OCI-LY7 (cell line): ENCODE measurements at regions not wholly inside any gene's neighbourhood (a gene's known extent, or its start where the extent isn't known, plus 50 kb on each side); places are given as distances from the start of the nearest gene placed in this dataset.

Experiments
- BruUV-seq: library from RNA; stranded (reverse); fragments of 400-500 nt; replicated peaks from 2 replicates; lab custom pipeline; 2021; lab: Mats Ljungman, UMichigan
- CTCF ChIA-PET: fragments of 300-600 bp; sonication (Branson Sonifier 250); formaldehyde crosslinking; loops from one replicate; lab custom pipeline; 2022; ENCODE audit warnings: antibody characterized with exemption; ENCODE audit not compliant: unreplicated experiment; lab: Charles Lee
- POLR2A ChIA-PET: fragments of 300-600 bp; sonication (Branson Sonifier 250); formaldehyde crosslinking; loops from one replicate; lab custom pipeline; 2022; ENCODE audit warnings: antibody characterized with exemption; lab: Charles Lee
- DNase-seq: peaks from one replicate; pipeline ENCODE4 v3.0.0-alpha.2; 2015; ENCODE audit warnings: low spot score
- H2AFZ ChIP-seq: fragments of 200-600 bp; sonication (generic), shearing (Covaris generic); 2 replicates; pipeline ENCODE4 v1.6.1; 2014; ENCODE audit warnings: mild to moderate bottlenecking, antibody characterized with exemption, low read length, moderate library complexity
- H3K27ac ChIP-seq: fragments of 200-600 bp; sonication (generic); 2 replicates; pipeline ENCODE4 v1.5.1; 2014; ENCODE audit warnings: mixed run types, low read depth, mild to moderate bottlenecking, moderate library complexity, low read length, inconsistent platforms; ENCODE audit not compliant: poor library complexity, severe bottlenecking
- H3K36me3 ChIP-seq: fragments of 200-600 bp; sonication (generic); 2 replicates; pipeline ENCODE4 v1.6.1; 2014; ENCODE audit warnings: mild to moderate bottlenecking, antibody characterized with exemption, low read length, moderate library complexity, mixed read lengths; ENCODE audit not compliant: insufficient read depth
- H3K4me1 ChIP-seq: fragments of 200-600 bp; sonication (generic); 2 replicates; pipeline ENCODE4 v1.5.1; 2014; ENCODE audit warnings: mild to moderate bottlenecking, low read length; ENCODE audit not compliant: insufficient read depth, poor library complexity, severe bottlenecking
- H3K4me2 ChIP-seq: fragments of 200-600 bp; sonication (generic); 2 replicates; pipeline ENCODE4 v1.6.1; 2014; ENCODE audit warnings: mild to moderate bottlenecking, low read length
- H3K4me3 ChIP-seq: fragments of 200-600 bp; sonication (generic); 2 replicates; pipeline ENCODE4 v1.5.1; 2014; ENCODE audit warnings: mild to moderate bottlenecking, low read depth, low read length; ENCODE audit not compliant: poor library complexity, severe bottlenecking
- H3K79me2 ChIP-seq: fragments of 200-600 bp; sonication (generic); 2 replicates; pipeline ENCODE4 v1.6.1; 2016; ENCODE audit warnings: low read depth, mild to moderate bottlenecking, low read length, moderate library complexity, mixed read lengths; ENCODE audit not compliant: insufficient read depth
- H3K9me2 ChIP-seq: fragments of 200-600 bp; sonication (generic); 2 replicates; pipeline ENCODE4 v1.6.1; 2016; ENCODE audit warnings: mild to moderate bottlenecking, low read length, mixed read lengths; ENCODE audit not compliant: insufficient read depth
- H3K9me3 ChIP-seq: fragments of 200-600 bp; sonication (generic); 2 replicates; pipeline ENCODE4 v1.6.1; 2014; ENCODE audit warnings: mild to moderate bottlenecking, mixed run types, low read length, mixed read lengths
- H4K20me1 ChIP-seq: fragments of 200-600 bp; sonication (generic); 2 replicates; pipeline ENCODE4 v1.6.1; 2014; ENCODE audit warnings: mild to moderate bottlenecking, antibody characterized with exemption, low read length, moderate library complexity, mixed read lengths; ENCODE audit not compliant: insufficient read depth
- EZH2phosphoT487 ChIP-seq: fragments of 200-600 bp; sonication (generic); IDR thresholded peaks from 2 replicates; pipeline ENCODE4 v1.6.1; 2018; ENCODE audit warnings: low read depth, borderline replicate concordance, mild to moderate bottlenecking, mixed run types, antibody characterized with exemption, low read length, moderate library complexity, mixed read lengths
- intact Hi-C: fragments of 100-400 bp; cut with micrococcal nuclease; formaldehyde crosslinking; loops from one replicate; pipeline ENCODE4 v1.10.0; 2022; ENCODE audit not compliant: unreplicated experiment
- TF ChIP-seq, protein P1 (sequence below): fragments of 200-600 bp; sonication (generic); conservative IDR thresholded peaks from 2 replicates; pipeline ENCODE4 v1.5.1; 2014; ENCODE audit warnings: mild to moderate bottlenecking, antibody characterized with exemption, low read length, moderate library complexity, mixed read lengths

DNA sequence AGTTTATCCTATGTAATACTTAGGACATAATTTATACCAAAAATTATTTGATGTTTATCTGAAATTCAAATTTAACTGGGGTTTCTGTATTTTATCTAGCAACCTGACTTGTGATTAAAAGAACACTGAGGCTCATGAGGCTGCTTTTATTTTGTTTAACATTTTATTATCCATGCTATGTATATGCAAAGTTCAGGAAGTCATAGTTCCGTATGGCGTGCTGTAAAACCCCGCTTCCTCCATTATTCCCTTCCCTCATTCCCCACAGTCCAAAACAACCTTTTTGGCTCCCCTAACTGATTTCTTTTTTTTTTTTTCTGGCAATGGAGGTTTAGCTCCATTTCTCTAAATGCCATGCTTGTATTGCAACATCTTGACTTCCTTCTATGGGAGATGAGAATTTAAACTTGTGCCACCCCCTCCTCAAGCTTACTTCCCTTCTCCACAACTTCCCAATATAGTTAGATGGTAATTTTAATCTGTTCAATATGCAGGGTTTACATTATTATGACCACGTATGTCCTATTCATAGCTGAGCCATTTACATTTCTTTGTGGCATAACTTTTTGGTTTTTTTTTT lies 138.0 kb upstream of the DNAH14 start:
- POLR2A ChIA-PET, result interaction anchor here (0.6 to 0.7 kb wide), 2 partner anchors 12 to 138 kb away, joined by 3 to 4 read pairs; partner anchors contain the start of gene DNAH14
- CTCF ChIA-PET, result no interaction called here
- Histone ChIP-seq H3K36me3 (no peaks in the 10 kb centered on the region; the same call in 1 of the 2 replicates), H3K27ac (no peak overlapping the region), H3K4me2 (no peak overlapping the region), H4K20me1 (no peaks in the 10 kb centered on the region), H3K79me2 (no peaks in the 10 kb centered on the region), H3K9me2 (no peaks in the 10 kb centered on the region), H3K4me3 (no peak overlapping the region), H2AFZ (no peak overlapping the region), H3K4me1 (no peaks in the 10 kb centered on the region), H3K9me3 (peaks cover 10% of the 10 kb centered on the region; the same call in 1 of the 2 replicates)
- intact Hi-C loops, result no loop called here
- DNase-seq, result no peak
- BruUV-seq, result no TSS peak
- TF ChIP-seq, protein P1, sequence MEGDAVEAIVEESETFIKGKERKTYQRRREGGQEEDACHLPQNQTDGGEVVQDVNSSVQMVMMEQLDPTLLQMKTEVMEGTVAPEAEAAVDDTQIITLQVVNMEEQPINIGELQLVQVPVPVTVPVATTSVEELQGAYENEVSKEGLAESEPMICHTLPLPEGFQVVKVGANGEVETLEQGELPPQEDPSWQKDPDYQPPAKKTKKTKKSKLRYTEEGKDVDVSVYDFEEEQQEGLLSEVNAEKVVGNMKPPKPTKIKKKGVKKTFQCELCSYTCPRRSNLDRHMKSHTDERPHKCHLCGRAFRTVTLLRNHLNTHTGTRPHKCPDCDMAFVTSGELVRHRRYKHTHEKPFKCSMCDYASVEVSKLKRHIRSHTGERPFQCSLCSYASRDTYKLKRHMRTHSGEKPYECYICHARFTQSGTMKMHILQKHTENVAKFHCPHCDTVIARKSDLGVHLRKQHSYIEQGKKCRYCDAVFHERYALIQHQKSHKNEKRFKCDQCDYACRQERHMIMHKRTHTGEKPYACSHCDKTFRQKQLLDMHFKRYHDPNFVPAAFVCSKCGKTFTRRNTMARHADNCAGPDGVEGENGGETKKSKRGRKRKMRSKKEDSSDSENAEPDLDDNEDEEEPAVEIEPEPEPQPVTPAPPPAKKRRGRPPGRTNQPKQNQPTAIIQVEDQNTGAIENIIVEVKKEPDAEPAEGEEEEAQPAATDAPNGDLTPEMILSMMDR, result no peak
- no peak for TF ChIP-seq EZH2phosphoT487

DNA sequence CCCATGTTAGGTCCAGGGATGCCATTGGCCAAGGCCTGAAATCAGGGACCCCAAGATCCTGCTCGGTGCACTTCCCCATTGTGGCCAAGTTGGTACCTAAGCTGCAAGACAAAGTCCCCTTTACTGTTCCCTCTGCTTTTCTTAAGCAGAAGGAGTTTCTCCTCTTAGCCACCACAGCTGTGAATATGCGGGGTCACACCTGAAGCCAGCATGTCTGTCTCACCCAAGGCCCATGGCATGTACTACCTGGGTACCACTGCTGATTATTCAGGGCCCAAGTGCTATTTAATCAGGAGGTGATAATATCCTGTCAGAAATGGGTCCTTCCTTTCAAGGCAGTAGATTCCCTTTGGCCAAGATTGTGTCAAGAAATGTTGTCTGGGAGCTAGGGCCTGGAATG lies 133.9 kb upstream of the DNAH14 start:
- no peaks in the 10 kb centered on the region for H3K9me3 ChIP-seq
- no peak overlapping the region for H3K4me3 ChIP-seq
- no TSS peak for BruUV-seq
- H3K36me3 ChIP-seq, result no peaks in the 10 kb centered on the region
- ChIA-PET CTCF (no interaction called here), POLR2A (no interaction called here)
- intact Hi-C loops, result no loop called here
- no peaks in the 10 kb centered on the region for H3K9me2 ChIP-seq
- no peak overlapping the region for H2AFZ ChIP-seq
- no peak for DNase-seq
- H3K4me1 ChIP-seq, result peaks cover 6% of the 10 kb centered on the region
- no peak overlapping the region for H3K27ac ChIP-seq
- TF ChIP-seq, protein P1, result no peak
- TF ChIP-seq EZH2phosphoT487, result no peak
- no peaks in the 10 kb centered on the region for H4K20me1 ChIP-seq
- H3K79me2 ChIP-seq, result no peaks in the 10 kb centered on the region
- H3K4me2 ChIP-seq, result no peak overlapping the region

DNA sequence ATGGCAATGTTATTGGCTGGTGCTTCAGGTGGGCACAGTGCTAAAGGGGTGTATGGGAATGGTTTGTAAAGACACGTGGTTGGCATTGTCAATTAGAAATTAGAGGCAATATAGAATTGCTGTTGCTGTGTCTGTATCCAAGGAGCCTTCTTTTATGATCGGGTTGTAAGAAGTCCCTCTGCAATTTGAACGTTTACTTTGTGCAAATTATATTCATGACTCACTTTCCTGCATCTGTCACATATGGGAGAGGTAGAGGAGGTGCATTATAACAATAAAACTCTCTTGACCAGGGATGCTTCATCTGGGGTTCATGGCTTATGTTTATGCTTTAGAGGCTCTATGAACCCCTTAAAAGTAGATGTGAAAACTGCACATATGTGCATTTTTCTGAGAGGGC lies 130.4 kb upstream of the DNAH14 start:
- no peak overlapping the region for H3K27ac ChIP-seq
- H3K79me2 ChIP-seq, result no peaks in the 10 kb centered on the region
- H2AFZ ChIP-seq, result no peak overlapping the region
- no peak overlapping the region for H3K4me2 ChIP-seq
- TF ChIP-seq, protein P1, result no peak
- TF ChIP-seq EZH2phosphoT487, result no peak
- no TSS peak for BruUV-seq
- H3K4me1 ChIP-seq, result peaks cover 6% of the 10 kb centered on the region
- no peaks in the 10 kb centered on the region for H3K36me3 ChIP-seq
- CTCF ChIA-PET, result no interaction called here
- no peak for DNase-seq
- H3K9me3 ChIP-seq, result no peaks in the 10 kb centered on the region
- POLR2A ChIA-PET, result no interaction called here
- H3K4me3 ChIP-seq, result no peak overlapping the region
- intact Hi-C loops, result no loop called here
- H3K9me2 ChIP-seq, result no peaks in the 10 kb centered on the region
- no peaks in the 10 kb centered on the region for H4K20me1 ChIP-seq
